Parathyroid adenoma (tissue), 2 donors: ENCODE measurements at regions not wholly inside any gene's neighbourhood (a gene's known extent, or its start where the extent isn't known, plus 50 kb on each side); places are given as distances from the start of the nearest gene placed in this dataset.

Source experiments
- H2AFZ ChIP-seq: fragments of 300-600 bp; sonication (generic); one replicate; pipeline ENCODE4 v1.7.0; 2017; ENCODE audit warnings: antibody characterized with exemption, mild to moderate bottlenecking
- H3K27ac ChIP-seq: fragments of 300-600 bp; sonication (generic); one replicate; pipeline ENCODE4 v1.7.0; 2017
- H3K27me3 ChIP-seq: fragments of 300-600 bp; sonication (generic); one replicate; pipeline ENCODE4 v1.7.0; 2017; ENCODE audit warnings: low read length; ENCODE audit not compliant: control insufficient read depth, insufficient read depth
- H3K36me3 ChIP-seq: fragments of 300-600 bp; sonication (generic); one replicate; pipeline ENCODE4 v1.7.0; 2017; ENCODE audit warnings: low read length; ENCODE audit not compliant: control insufficient read depth, insufficient read depth
- H3K4me1 ChIP-seq: fragments of 300-600 bp; sonication (generic); one replicate; pipeline ENCODE4 v1.7.0; 2017; ENCODE audit warnings: control low read depth
- H3K4me2 ChIP-seq: fragments of 300-600 bp; sonication (generic); one replicate; pipeline ENCODE4 v1.7.0; 2017; ENCODE audit warnings: low read length
- H3K4me3 ChIP-seq: fragments of 300-600 bp; sonication (generic); one replicate; pipeline ENCODE4 v1.7.0; 2017; ENCODE audit warnings: low read depth, low read length
- H3K79me2 ChIP-seq: fragments of 300-600 bp; sonication (generic); one replicate; pipeline ENCODE4 v1.7.0; 2017; ENCODE audit warnings: control low read depth
- H3K9ac ChIP-seq: fragments of 300-600 bp; sonication (generic); one replicate; pipeline ENCODE4 v1.7.0; 2017; ENCODE audit warnings: mild to moderate bottlenecking
- H3K9me3 ChIP-seq: fragments of 300-600 bp; sonication (generic); one replicate; pipeline ENCODE4 v1.7.0; 2017; ENCODE audit warnings: low read length; ENCODE audit not compliant: control insufficient read depth
- CTCF ChIP-seq: fragments of 300-600 bp; sonication (generic); IDR thresholded peaks from one replicate; pipeline ENCODE4 v1.7.0; 2017; ENCODE audit warnings: antibody characterized with exemption, mild to moderate bottlenecking
- donor health status: primary hyperparathyroidism.

- no peak overlapping the region for H3K4me3 ChIP-seq
- H3K36me3 ChIP-seq, result no peaks in the 10 kb centered on the region
- H3K27ac ChIP-seq, result no peak overlapping the region
- H3K27me3 ChIP-seq, result no peaks in the 10 kb centered on the region
- H3K9ac ChIP-seq, result no peak overlapping the region
- no peak overlapping the region for H2AFZ ChIP-seq
- TF ChIP-seq CTCF, result no peak
- H3K9me3 ChIP-seq, result no peaks in the 10 kb centered on the region
- H3K79me2 ChIP-seq, result no peaks in the 10 kb centered on the region
- H3K4me2 ChIP-seq, result no peak overlapping the region
- no peaks in the 10 kb centered on the region for H3K4me1 ChIP-seq
Observed at GRCh38 chr7:12768948-12769347, 81.5 kb downstream of the ARL4A start.

- Histone ChIP-seq H3K4me2 (no peak overlapping the region), H3K27me3 (no peaks in the 10 kb centered on the region), H2AFZ (no peak overlapping the region), H3K4me1 (no peaks in the 10 kb centered on the region), H3K9ac (no peak overlapping the region), H3K36me3 (no peaks in the 10 kb centered on the region), H3K4me3 (no peak overlapping the region), H3K79me2 (no peaks in the 10 kb centered on the region), H3K27ac (no peak overlapping the region), H3K9me3 (no peaks in the 10 kb centered on the region)
- no peak for TF ChIP-seq CTCF
Observed at GRCh38 chr7:12769444-12769843, 82.0 kb downstream of the ARL4A start.

- Histone ChIP-seq H3K36me3 (no peaks in the 10 kb centered on the region), H3K4me1 (no peaks in the 10 kb centered on the region), H2AFZ (no peak overlapping the region), H3K4me2 (no peak overlapping the region), H3K9ac (no peak overlapping the region), H3K4me3 (no peak overlapping the region), H3K79me2 (no peaks in the 10 kb centered on the region), H3K27ac (no peak overlapping the region), H3K9me3 (no peaks in the 10 kb centered on the region), H3K27me3 (no peaks in the 10 kb centered on the region)
- TF ChIP-seq CTCF, result no peak
Observed at GRCh38 chr7:12770227-12770975, 83.0 kb downstream of the ARL4A start.

GRCh38 chr7:12771378-12771877, 84.0 kb downstream of the ARL4A start:
- no peak overlapping the region for H3K27ac ChIP-seq
- no peaks in the 10 kb centered on the region for H3K4me1 ChIP-seq
- no peaks in the 10 kb centered on the region for H3K9me3 ChIP-seq
- H3K27me3 ChIP-seq, result no peaks in the 10 kb centered on the region
- H3K4me2 ChIP-seq, result no peak overlapping the region
- H3K4me3 ChIP-seq, result no peak overlapping the region
- no peak for TF ChIP-seq CTCF
- no peaks in the 10 kb centered on the region for H3K36me3 ChIP-seq
- no peaks in the 10 kb centered on the region for H3K79me2 ChIP-seq
- no peak overlapping the region for H2AFZ ChIP-seq
- H3K9ac ChIP-seq, result no peak overlapping the region

GRCh38 chr7:12772768-12773167, 85.3 kb downstream of the ARL4A start:
- Histone ChIP-seq H3K27me3 (no peaks in the 10 kb centered on the region), H2AFZ (no peak overlapping the region), H3K79me2 (no peaks in the 10 kb centered on the region), H3K9ac (no peak overlapping the region), H3K4me2 (no peak overlapping the region), H3K4me3 (no peak overlapping the region), H3K36me3 (no peaks in the 10 kb centered on the region), H3K4me1 (no peaks in the 10 kb centered on the region), H3K27ac (no peak overlapping the region), H3K9me3 (no peaks in the 10 kb centered on the region)
- no peak for TF ChIP-seq CTCF
